GM12878 (cell line): ENCODE measurements at regions not wholly inside any gene's neighbourhood (a gene's known extent, or its start where the extent isn't known, plus 50 kb on each side); places are given as distances from the start of the nearest gene placed in this dataset.

Experiments
- ATAC-seq: fragments of 200-7000 bp; cut with Tn5 transposase; 3 replicates; pipeline ENCODE4 v1.9.1; 2020; ENCODE audit warnings: mild to moderate bottlenecking, moderate library complexity
- BruUV-seq: library from RNA; stranded (reverse); fragments of 400-500 nt; replicated peaks from 2 replicates; lab custom pipeline; 2021; lab: Mats Ljungman, UMichigan
- CTCF ChIA-PET: fragments of 300-600 bp; sonication (Branson Sonifier 250); formaldehyde crosslinking; extraction: SDS; loops from one replicate; lab custom pipeline; 2021; ENCODE audit warnings: inconsistent platforms; lab: Yijun Ruan, JAX
- POLR2A ChIA-PET: fragments of 350-600 bp; formaldehyde crosslinking; extraction: SDS; loops from one replicate; lab custom pipeline; 2021; ENCODE audit warnings: inconsistent platforms; lab: Charles Lee
- RAD21 ChIA-PET: fragments of 300-600 bp; sonication (Branson Sonifier 250); formaldehyde crosslinking; loops from one replicate; lab custom pipeline; 2023; ENCODE audit warnings: antibody characterized with exemption; ENCODE audit not compliant: unreplicated experiment; lab: Charles Lee
- SMC1A ChIA-PET: fragments of 300-600 bp; sonication (Branson Sonifier 250); formaldehyde crosslinking; loops from one replicate; lab custom pipeline; 2023; ENCODE audit not compliant: unreplicated experiment, uncharacterized antibody; lab: Charles Lee
- DNase-seq: peaks from one replicate; pipeline ENCODE4 v3.0.0-alpha.2; 2011; ENCODE audit warnings: low read depth, low spot score
- FAIRE-seq: peaks from 3 replicates; lab custom pipeline; 2011; peaks lifted over from hg19 to GRCh38; lab: Jason Lieb, UNC
- H2AFZ ChIP-seq: 2 replicates; pipeline ENCODE4 v1.6.0; 2011; ENCODE audit warnings: low read depth, low read length, control low read depth; ENCODE audit not compliant: control insufficient read depth
- H3K27ac ChIP-seq: 2 replicates; pipeline ENCODE4 v1.5.1; 2011; ENCODE audit warnings: control low read depth; ENCODE audit not compliant: control insufficient read depth, insufficient read depth
- H3K27me3 ChIP-seq, 2 experiments: replicated peaks in 1 of 2; 2 replicates each; pipeline versions ENCODE4 v1.6.0 to v1.6.1; 2011; ENCODE audit warnings: low read length in 1 of 2; ENCODE audit not compliant: control insufficient read depth in 2 of 2, insufficient read depth in 2 of 2
- H3K36me3 ChIP-seq, 2 experiments: 2 replicates each; pipeline ENCODE4 v1.5.1; 2011; ENCODE audit warnings: low read length in 1 of 2; ENCODE audit not compliant: control insufficient read depth in 2 of 2, insufficient read depth in 2 of 2
- H3K4me1 ChIP-seq: 2 replicates; pipeline ENCODE4 v1.6.1; 2011; ENCODE audit warnings: mild to moderate bottlenecking, low read length, moderate library complexity, mixed read lengths; ENCODE audit not compliant: control insufficient read depth, insufficient read depth
- H3K4me2 ChIP-seq: 2 replicates; pipeline ENCODE4 v1.6.0; 2011; ENCODE audit warnings: control low read depth; ENCODE audit not compliant: control insufficient read depth, insufficient read depth
- H3K4me3 ChIP-seq: fragments of 200-600 bp; sonication (generic); 2 replicates; pipeline ENCODE4 v1.5.1; 2016
- H3K79me2 ChIP-seq: 2 replicates; pipeline ENCODE4 v1.6.0; 2011; ENCODE audit warnings: low read length; ENCODE audit not compliant: control insufficient read depth, insufficient read depth
- H3K9ac ChIP-seq: 2 replicates; pipeline ENCODE4 v1.8.0; 2011; ENCODE audit warnings: low read length, control low read depth, mixed read lengths; ENCODE audit not compliant: control insufficient read depth, insufficient read depth
- H3K9me3 ChIP-seq: replicated peaks from 3 replicates; pipeline ENCODE4 v1.5.1; 2011; ENCODE audit warnings: mild to moderate bottlenecking, low read length; ENCODE audit not compliant: control insufficient read depth, insufficient read depth
- H4K20me1 ChIP-seq: 2 replicates; pipeline ENCODE4 v1.6.0; 2011; ENCODE audit not compliant: control insufficient read depth, insufficient read depth
- BCLAF1 ChIP-seq: fragments of 450-650 bp; IDR thresholded peaks from 2 replicates; pipeline ENCODE4 v1.6.1; 2017; ENCODE audit warnings: antibody characterized with exemption, mild to moderate bottlenecking, moderate library complexity
- CEBPZ ChIP-seq: fragments of 150-350 bp; IDR thresholded peaks from 2 replicates; pipeline ENCODE4 v1.6.1; 2016; ENCODE audit warnings: low read depth, low read length
- MLLT1 ChIP-seq: fragments of 450-650 bp; IDR thresholded peaks from 2 replicates; pipeline ENCODE4 v1.6.1; 2016; ENCODE audit warnings: mild to moderate bottlenecking
- NFXL1 ChIP-seq: fragments of 450-650 bp; IDR thresholded peaks from 2 replicates; pipeline ENCODE4 v1.6.1; 2017; ENCODE audit warnings: antibody characterized with exemption, mild to moderate bottlenecking, borderline replicate concordance
- NFYB ChIP-seq: IDR thresholded peaks from 2 replicates; pipeline ENCODE4 v1.6.1; 2011; ENCODE audit warnings: low read depth, mild to moderate bottlenecking, low read length, improper control_type of control experiment, moderate library complexity; ENCODE audit not compliant: insufficient read depth
- USF2 ChIP-seq: IDR thresholded peaks from 2 replicates; pipeline ENCODE4 v1.6.1; 2011; ENCODE audit warnings: low read depth, low read length, improper control_type of control experiment, borderline replicate concordance
- ZBTB40 ChIP-seq: fragments of 450-650 bp; IDR thresholded peaks from 2 replicates; pipeline ENCODE4 v1.6.1; 2016; ENCODE audit warnings: mild to moderate bottlenecking, moderate library complexity, borderline replicate concordance
- ZSCAN29 ChIP-seq: fragments of 450-650 bp; IDR thresholded peaks from 2 replicates; pipeline ENCODE4 v1.6.1; 2017; ENCODE audit warnings: mild to moderate bottlenecking, moderate library complexity
- WGBS: methylation state at CpG from one replicate; pipeline ENCODE4 v1.1.6; 2016; ENCODE audit warnings: low lambda C conversion rate; ENCODE audit not compliant: insufficient replicate concordance, insufficient coverage; ENCODE audit errors: missing lambda C conversion rate; 5-methylcytosine and 5-hydroxymethylcytosine counted together
- in situ Hi-C: fragments of 300-500 bp; cut with MboI; formaldehyde crosslinking; loops from 9 replicates; pipeline ENCODE4 v1.14.3; 2018; ENCODE audit warnings: mixed read lengths
- intact Hi-C: fragments of 100-400 bp; cut with micrococcal nuclease; formaldehyde crosslinking; loops from one replicate; pipeline ENCODE4 v1.14.2; 2022; ENCODE audit not compliant: unreplicated experiment

GRCh38 chr2:66174491-66174890, 260.4 kb upstream of the MEIS1 start:
- CTCF ChIA-PET, result no interaction called here
- intact Hi-C loops (no loop called here), in situ Hi-C loops (no loop called here)
- Histone ChIP-seq H3K4me1 (no peaks in the 10 kb centered on the region), H3K36me3 (no peaks in the 10 kb centered on the region), H3K27ac (no peak overlapping the region), H3K4me3 (no peak overlapping the region), H3K9me3 (no peaks in the 10 kb centered on the region), H3K27me3 (no peaks in the 10 kb centered on the region), H3K9ac (no peak overlapping the region), H3K79me2 (no peaks in the 10 kb centered on the region), H2AFZ (no peak overlapping the region), H4K20me1 (no peaks in the 10 kb centered on the region), H3K4me2 (no peak overlapping the region)
- no TSS peak for BruUV-seq
- DNase-seq (no peak), FAIRE-seq (no peak), ATAC-seq (no peak)
- no peak for TF ChIP-seq ZBTB40
- TF ChIP-seq ZSCAN29, result no peak
- no peak for TF ChIP-seq MLLT1
- no peak for TF ChIP-seq NFYB
- no peak for TF ChIP-seq NFXL1
- no peak for TF ChIP-seq BCLAF1
- no peak for TF ChIP-seq CEBPZ
- no peak for TF ChIP-seq USF2
- POLR2A ChIA-PET, result no interaction called here
- SMC1A ChIA-PET, result no interaction called here
- RAD21 ChIA-PET, result no interaction called here
- 13% methylated on average over 5 of the region's 5 CpGs for WGBS
